ENCODE measurements at regions not wholly inside any gene's neighbourhood (a gene's known extent, or its start where the extent isn't known, plus 50 kb on each side); places are given as distances from the start of the nearest gene placed in this dataset.
"Not testable (repeated sequence)": the region's sequence is repeated elsewhere in the genome, so short reads cannot be mapped to it uniquely, and the experiment has no call there.

DNA sequence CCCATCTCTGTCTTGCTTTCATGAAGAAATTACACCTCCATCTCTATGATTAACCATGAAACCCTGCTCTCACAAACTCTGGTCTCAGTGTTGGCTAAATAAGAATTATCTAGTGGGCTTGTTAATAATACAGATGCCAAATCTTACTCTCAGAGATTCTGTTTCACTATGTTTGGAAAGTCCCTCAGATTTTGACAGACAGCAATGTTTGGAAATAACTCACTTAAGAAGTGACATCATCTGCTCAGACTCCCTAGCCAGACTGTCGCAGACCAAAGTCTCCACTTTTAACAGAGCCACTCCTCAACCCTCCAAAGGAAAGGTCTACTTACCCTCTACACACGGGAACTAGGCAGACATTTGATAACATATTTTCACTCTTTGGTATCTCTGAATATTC lies 328.5 kb upstream of the FGF16 start:
- Histone ChIP-seq H3K9ac (ENCODE audit: low read length in 3 of 3) (no peak overlapping the region), H3K27me3 (ENCODE audit: control insufficient read depth, insufficient read depth, low read length) (no peaks in the 10 kb centered on the region), H3K4me1 (ENCODE audit: control insufficient read depth in 2 of 3, insufficient read depth in 2 of 3, low read depth in 1 of 3, low read length in 3 of 3) (no peaks in the 10 kb centered on the region), H3K9me3 (ENCODE audit: control insufficient read depth in 2 of 3, insufficient read depth in 1 of 3, low read length in 3 of 3) (no peaks in the 10 kb centered on the region), H3K36me3 (ENCODE audit: control insufficient read depth in 2 of 3, insufficient read depth in 3 of 3, low read length in 3 of 3) (no peaks in the 10 kb centered on the region), H3K4me3 (ENCODE audit: low read length in 3 of 3) (no peak overlapping the region), H3K27ac (ENCODE audit: low read depth in 2 of 2, low read length in 2 of 2) (no peak overlapping the region)
- TF ChIP-seq, protein P1, sequence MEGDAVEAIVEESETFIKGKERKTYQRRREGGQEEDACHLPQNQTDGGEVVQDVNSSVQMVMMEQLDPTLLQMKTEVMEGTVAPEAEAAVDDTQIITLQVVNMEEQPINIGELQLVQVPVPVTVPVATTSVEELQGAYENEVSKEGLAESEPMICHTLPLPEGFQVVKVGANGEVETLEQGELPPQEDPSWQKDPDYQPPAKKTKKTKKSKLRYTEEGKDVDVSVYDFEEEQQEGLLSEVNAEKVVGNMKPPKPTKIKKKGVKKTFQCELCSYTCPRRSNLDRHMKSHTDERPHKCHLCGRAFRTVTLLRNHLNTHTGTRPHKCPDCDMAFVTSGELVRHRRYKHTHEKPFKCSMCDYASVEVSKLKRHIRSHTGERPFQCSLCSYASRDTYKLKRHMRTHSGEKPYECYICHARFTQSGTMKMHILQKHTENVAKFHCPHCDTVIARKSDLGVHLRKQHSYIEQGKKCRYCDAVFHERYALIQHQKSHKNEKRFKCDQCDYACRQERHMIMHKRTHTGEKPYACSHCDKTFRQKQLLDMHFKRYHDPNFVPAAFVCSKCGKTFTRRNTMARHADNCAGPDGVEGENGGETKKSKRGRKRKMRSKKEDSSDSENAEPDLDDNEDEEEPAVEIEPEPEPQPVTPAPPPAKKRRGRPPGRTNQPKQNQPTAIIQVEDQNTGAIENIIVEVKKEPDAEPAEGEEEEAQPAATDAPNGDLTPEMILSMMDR (IDR thresholded peaks at IDR 0.05; ENCODE audit: borderline replicate concordance, extremely low read depth, insufficient read depth) = no peak
- DNase-seq (no peak), FAIRE-seq (no peak)
- intact Hi-C loops (cut with DNase I) = no loop called here

DNA sequence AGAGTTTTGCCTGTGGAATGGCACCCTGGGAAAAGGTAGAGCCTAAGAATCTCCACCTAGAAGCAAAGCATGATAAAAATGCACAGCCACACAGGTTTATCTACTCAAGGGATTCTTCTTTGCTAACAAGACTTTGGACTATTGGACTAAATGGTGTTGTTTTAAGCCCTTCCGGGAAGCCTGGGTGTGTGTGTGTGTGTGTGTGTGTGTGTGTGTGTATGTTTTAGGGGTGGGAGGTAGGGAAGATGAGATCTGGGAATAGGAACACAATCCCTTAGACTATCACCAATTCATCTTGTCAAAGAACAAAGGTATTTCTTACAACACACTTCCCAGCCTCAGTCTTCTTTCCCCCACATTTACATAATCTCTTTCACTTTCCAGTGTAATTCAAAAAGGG lies 327.5 kb upstream of the FGF16 start:
- TF ChIP-seq, protein P1 (IDR thresholded peaks at IDR 0.05; ENCODE audit: borderline replicate concordance, extremely low read depth, insufficient read depth) = no peak
- DNase-seq = no peak
- H3K4me1 ChIP-seq (ENCODE audit: control insufficient read depth in 2 of 3, insufficient read depth in 2 of 3, low read depth in 1 of 3, low read length in 3 of 3) = no peaks in the 10 kb centered on the region
- no peak for FAIRE-seq
- H3K4me3 ChIP-seq (ENCODE audit: low read length in 3 of 3) = no peak overlapping the region
- H3K9ac ChIP-seq (ENCODE audit: low read length in 3 of 3) = no peak overlapping the region
- H3K27ac ChIP-seq (ENCODE audit: low read depth in 2 of 2, low read length in 2 of 2) = no peak overlapping the region
- no peaks in the 10 kb centered on the region for H3K36me3 ChIP-seq (ENCODE audit: control insufficient read depth in 2 of 3, insufficient read depth in 3 of 3, low read length in 3 of 3)
- no peaks in the 10 kb centered on the region for H3K9me3 ChIP-seq (ENCODE audit: control insufficient read depth in 2 of 3, insufficient read depth in 1 of 3, low read length in 3 of 3)
- intact Hi-C loops (cut with DNase I) = no loop called here
- no peaks in the 10 kb centered on the region for H3K27me3 ChIP-seq (ENCODE audit: control insufficient read depth, insufficient read depth, low read length)

DNA sequence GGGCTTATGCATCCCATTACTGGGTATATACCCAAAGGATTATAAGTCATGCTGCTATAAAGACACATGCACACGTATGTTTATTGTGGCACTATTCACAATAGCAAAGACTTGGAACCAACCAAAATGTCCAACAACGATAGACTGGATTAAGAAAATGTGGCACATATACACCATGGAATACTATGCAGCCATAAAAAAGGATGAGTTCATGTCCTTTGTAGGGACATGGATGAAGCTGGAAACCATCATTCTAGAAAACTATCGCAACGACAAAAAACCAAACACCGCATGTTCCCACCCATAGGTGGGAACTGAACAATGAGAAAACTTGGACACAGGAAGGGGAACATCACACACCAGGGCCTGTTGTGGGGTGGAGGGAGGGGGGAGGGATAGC lies 323.3 kb upstream of the FGF16 start:
- intact Hi-C loops (cut with DNase I); H3K27me3 ChIP-seq (ENCODE audit: control insufficient read depth, insufficient read depth, low read length); H3K9me3 ChIP-seq (ENCODE audit: control insufficient read depth in 2 of 3, insufficient read depth in 1 of 3, low read length in 3 of 3); H3K4me3 ChIP-seq (ENCODE audit: low read length in 3 of 3); H3K27ac ChIP-seq (ENCODE audit: low read depth in 2 of 2, low read length in 2 of 2); H3K9ac ChIP-seq (ENCODE audit: low read length in 3 of 3); H3K36me3 ChIP-seq (ENCODE audit: control insufficient read depth in 2 of 3, insufficient read depth in 3 of 3, low read length in 3 of 3); DNase-seq; FAIRE-seq; H3K4me1 ChIP-seq (ENCODE audit: control insufficient read depth in 2 of 3, insufficient read depth in 2 of 3, low read depth in 1 of 3, low read length in 3 of 3): not testable (repeated sequence)

DNA sequence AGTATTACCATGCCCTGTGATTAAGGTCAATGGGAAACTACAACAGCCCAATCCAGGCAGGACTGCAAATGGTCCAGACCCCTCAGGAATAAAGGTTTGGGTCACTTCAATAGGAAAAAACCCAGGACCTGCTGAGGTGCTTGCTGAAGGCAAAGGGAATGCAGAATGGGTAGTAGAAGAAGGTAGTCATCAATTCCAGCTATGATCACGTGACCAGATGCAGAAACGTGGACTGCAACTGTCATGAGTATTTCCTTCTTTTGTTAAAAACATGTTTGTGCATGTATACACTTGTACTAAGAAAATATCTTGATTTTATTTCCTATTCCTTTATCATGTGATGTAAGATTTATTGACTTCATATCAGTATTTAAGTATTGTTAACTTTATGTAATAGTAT lies 319.6 kb upstream of the FGF16 start:
- FAIRE-seq; H3K9me3 ChIP-seq (ENCODE audit: control insufficient read depth in 2 of 3, insufficient read depth in 1 of 3, low read length in 3 of 3); intact Hi-C loops (cut with DNase I): not testable (repeated sequence)

DNA sequence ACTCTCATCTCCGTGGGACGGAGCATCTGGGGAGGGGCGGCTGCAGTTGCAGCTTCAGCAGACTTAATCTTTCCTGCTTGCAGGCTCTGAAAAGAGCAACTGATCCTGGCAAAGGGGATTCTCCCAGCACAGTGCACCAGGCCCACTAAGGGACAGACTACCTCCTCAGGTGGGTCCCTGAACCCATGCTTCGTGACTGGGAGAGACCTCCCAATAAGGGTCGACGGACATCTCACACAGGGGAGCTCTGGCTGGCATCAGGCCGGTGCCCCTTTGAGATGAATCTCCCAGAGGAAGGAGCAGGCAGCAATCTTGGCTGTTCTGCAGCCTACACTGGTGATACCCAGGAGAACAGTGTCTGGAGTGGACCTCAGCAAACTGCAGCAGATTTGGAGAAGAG lies 303.3 kb upstream of the FGF16 start:
- Histone ChIP-seq H3K9me3 (ENCODE audit: control insufficient read depth in 2 of 3, insufficient read depth in 1 of 3, low read length in 3 of 3) (no peaks in the 10 kb centered on the region), H3K4me3 (ENCODE audit: low read length in 3 of 3) (no peak overlapping the region), H3K27me3 (ENCODE audit: control insufficient read depth, insufficient read depth, low read length) (no peaks in the 10 kb centered on the region), H3K36me3 (ENCODE audit: control insufficient read depth in 2 of 3, insufficient read depth in 3 of 3, low read length in 3 of 3) (no peaks in the 10 kb centered on the region), H3K4me1 (ENCODE audit: control insufficient read depth in 2 of 3, insufficient read depth in 2 of 3, low read depth in 1 of 3, low read length in 3 of 3) (no peaks in the 10 kb centered on the region), H3K27ac (ENCODE audit: low read depth in 2 of 2, low read length in 2 of 2) (no peak overlapping the region), H3K9ac (ENCODE audit: low read length in 3 of 3) (no peak overlapping the region)
- DNase-seq = no peak
- no peak for FAIRE-seq
- TF ChIP-seq, protein P1 (IDR thresholded peaks at IDR 0.05; ENCODE audit: borderline replicate concordance, extremely low read depth, insufficient read depth) = no peak
- intact Hi-C loops (cut with DNase I) = no loop called here

More for the DNA sequence above, 319.6 kb upstream of the FGF16 start:
- not testable (repeated sequence) for H3K9ac ChIP-seq (ENCODE audit: low read length in 3 of 3); H3K4me3 ChIP-seq (ENCODE audit: low read length in 3 of 3); DNase-seq; H3K27ac ChIP-seq (ENCODE audit: low read depth in 2 of 2, low read length in 2 of 2); H3K36me3 ChIP-seq (ENCODE audit: control insufficient read depth in 2 of 3, insufficient read depth in 3 of 3, low read length in 3 of 3); H3K27me3 ChIP-seq (ENCODE audit: control insufficient read depth, insufficient read depth, low read length); H3K4me1 ChIP-seq (ENCODE audit: control insufficient read depth in 2 of 3, insufficient read depth in 2 of 3, low read depth in 1 of 3, low read length in 3 of 3)

Data from kidney (tissue), 13 donors.